Astrocyte (in vitro differentiated cells and primary cell): ENCODE measurements at regions not wholly inside any gene's neighbourhood (a gene's known extent, or its start where the extent isn't known, plus 50 kb on each side); places are given as distances from the start of the nearest gene placed in this dataset.

Experiments used
- EZH2 ChIP-seq: IDR thresholded peaks from 2 replicates; pipeline ENCODE4 v1.6.1; 2012; ENCODE audit warnings: mild to moderate bottlenecking, low read length, inconsistent platforms; ENCODE audit not compliant: insufficient read depth
- TF ChIP-seq, protein P1 (sequence below): IDR thresholded peaks from 2 replicates; pipeline ENCODE4 v1.5.1; 2011; ENCODE audit warnings: low read depth, mild to moderate bottlenecking, inconsistent platforms, low read length, moderate library complexity; ENCODE audit not compliant: insufficient read depth

DNA sequence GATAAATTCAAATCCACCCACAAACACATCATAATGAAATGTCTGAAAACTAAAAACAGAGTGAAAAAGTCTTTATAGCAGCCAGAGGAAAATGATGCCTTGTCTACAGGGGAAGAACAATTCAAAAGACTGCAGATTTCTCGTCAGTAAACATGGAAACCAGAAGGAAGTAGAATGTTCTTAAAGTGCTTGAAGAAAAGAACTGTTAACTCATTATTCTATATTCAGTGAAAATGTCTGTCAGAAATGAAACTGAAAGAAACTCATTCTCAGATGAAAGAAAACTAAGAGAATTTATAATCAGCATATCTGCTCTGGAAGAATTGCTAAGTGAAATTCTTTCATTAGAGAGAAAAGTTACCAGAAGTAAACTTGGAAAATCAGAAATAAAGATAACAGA is 416.1 kb downstream of the TBC1D32 start:
- TF ChIP-seq, protein P1, sequence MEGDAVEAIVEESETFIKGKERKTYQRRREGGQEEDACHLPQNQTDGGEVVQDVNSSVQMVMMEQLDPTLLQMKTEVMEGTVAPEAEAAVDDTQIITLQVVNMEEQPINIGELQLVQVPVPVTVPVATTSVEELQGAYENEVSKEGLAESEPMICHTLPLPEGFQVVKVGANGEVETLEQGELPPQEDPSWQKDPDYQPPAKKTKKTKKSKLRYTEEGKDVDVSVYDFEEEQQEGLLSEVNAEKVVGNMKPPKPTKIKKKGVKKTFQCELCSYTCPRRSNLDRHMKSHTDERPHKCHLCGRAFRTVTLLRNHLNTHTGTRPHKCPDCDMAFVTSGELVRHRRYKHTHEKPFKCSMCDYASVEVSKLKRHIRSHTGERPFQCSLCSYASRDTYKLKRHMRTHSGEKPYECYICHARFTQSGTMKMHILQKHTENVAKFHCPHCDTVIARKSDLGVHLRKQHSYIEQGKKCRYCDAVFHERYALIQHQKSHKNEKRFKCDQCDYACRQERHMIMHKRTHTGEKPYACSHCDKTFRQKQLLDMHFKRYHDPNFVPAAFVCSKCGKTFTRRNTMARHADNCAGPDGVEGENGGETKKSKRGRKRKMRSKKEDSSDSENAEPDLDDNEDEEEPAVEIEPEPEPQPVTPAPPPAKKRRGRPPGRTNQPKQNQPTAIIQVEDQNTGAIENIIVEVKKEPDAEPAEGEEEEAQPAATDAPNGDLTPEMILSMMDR = no peak
- TF ChIP-seq EZH2 = no peak
